SK-N-SH treated with all-trans-retinoic acid at 6 μM for 48 hours (cell line): ENCODE measurements at regions not wholly inside any gene's neighbourhood (a gene's known extent, or its start where the extent isn't known, plus 50 kb on each side); places are given as distances from the start of the nearest gene placed in this dataset.

Experiments used
- ATAC-seq: fragments of 200-7000 bp; cut with Tn5 transposase; 3 replicates; pipeline ENCODE4 v1.9.1; 2020; ENCODE audit warnings: mild to moderate bottlenecking, moderate library complexity
- CSDC2 ChIP-seq: fragments of 250-450 bp; sonication (Bioruptor Pico); IDR thresholded peaks from 2 replicates; pipeline ENCODE4 v1.5.0; 2020; ENCODE audit warnings: mild to moderate bottlenecking, moderate library complexity
- ESRRG ChIP-seq: fragments of 250-450 bp; sonication (Bioruptor Pico); IDR thresholded peaks from 2 replicates; pipeline ENCODE4 v1.6.1; 2021; ENCODE audit warnings: mild to moderate bottlenecking
- GLIS3 ChIP-seq: fragments of 250-450 bp; sonication (Bioruptor Pico); IDR thresholded peaks from 2 replicates; pipeline ENCODE4 v1.5.0; 2020; ENCODE audit warnings: mild to moderate bottlenecking, moderate library complexity
- OSR1 ChIP-seq: fragments of 250-450 bp; sonication (Bioruptor Pico); IDR thresholded peaks from 2 replicates; pipeline ENCODE4 v1.8.0; 2022; ENCODE audit warnings: moderate library complexity, mild to moderate bottlenecking, inconsistent platforms
- RARB ChIP-seq: fragments of 250-450 bp; sonication (Bioruptor Pico); IDR thresholded peaks from 2 replicates; pipeline ENCODE4 v1.8.0; 2021; ENCODE audit warnings: mild to moderate bottlenecking, moderate library complexity
- TCF4 ChIP-seq: fragments of 250-450 bp; sonication (Bioruptor Pico); IDR thresholded peaks from 2 replicates; pipeline ENCODE4 v1.8.0; 2021; ENCODE audit warnings: mild to moderate bottlenecking, moderate library complexity, borderline replicate concordance
- TOX ChIP-seq: fragments of 250-450 bp; sonication (Bioruptor Pico); IDR thresholded peaks from 2 replicates; pipeline ENCODE4 v1.8.0; 2021; ENCODE audit warnings: mild to moderate bottlenecking, moderate library complexity, borderline replicate concordance
- TSHZ2 ChIP-seq: fragments of 250-450 bp; sonication (Bioruptor Pico); IDR thresholded peaks from 2 replicates; pipeline ENCODE4 v1.5.0; 2020; ENCODE audit warnings: mild to moderate bottlenecking, moderate library complexity
- ZC3H10 ChIP-seq: fragments of 250-450 bp; sonication (Bioruptor Pico); IDR thresholded peaks from 2 replicates; pipeline ENCODE4 v1.5.1; 2021; ENCODE audit warnings: mild to moderate bottlenecking, moderate library complexity
- ZFP3 ChIP-seq: fragments of 250-450 bp; sonication (Bioruptor Pico); IDR thresholded peaks from 2 replicates; pipeline ENCODE4 v1.5.0; 2020; ENCODE audit warnings: mild to moderate bottlenecking, moderate library complexity
- ZFP30 ChIP-seq: fragments of 450-650 bp; formaldehyde crosslinking; IDR thresholded peaks from 2 replicates; pipeline ENCODE4 v1.5.0; 2022; ENCODE audit warnings: mild to moderate bottlenecking, moderate library complexity
- ZNF565 ChIP-seq: fragments of 450-650 bp; formaldehyde crosslinking; conservative IDR thresholded peaks from 2 replicates; pipeline ENCODE4 v1.5.0; 2020; ENCODE audit warnings: low read depth, mild to moderate bottlenecking, moderate library complexity
- ZNF70 ChIP-seq: fragments of 450-650 bp; formaldehyde crosslinking; IDR thresholded peaks from 2 replicates; pipeline ENCODE4 v1.5.0; 2020; ENCODE audit warnings: mild to moderate bottlenecking, moderate library complexity
- ZNF8 ChIP-seq: fragments of 450-650 bp; formaldehyde crosslinking; IDR thresholded peaks from 2 replicates; pipeline ENCODE4 v1.5.0; 2020; ENCODE audit warnings: mild to moderate bottlenecking, moderate library complexity
- TF ChIP-seq, protein P1 (sequence below): fragments of 250-450 bp; sonication (Bioruptor Pico); IDR thresholded peaks from 2 replicates; pipeline ENCODE4 v1.5.1; 2021; ENCODE audit warnings: mild to moderate bottlenecking, moderate library complexity
- TF ChIP-seq, protein P2 (sequence below): fragments of 250-450 bp; sonication (Bioruptor Pico); IDR thresholded peaks from 2 replicates; pipeline ENCODE4 v1.5.1; 2020; ENCODE audit warnings: low read depth, mild to moderate bottlenecking, moderate library complexity
- TF ChIP-seq, protein P3 (sequence below): fragments of 250-450 bp; sonication (Bioruptor Pico); IDR thresholded peaks from 2 replicates; pipeline ENCODE4 v1.8.0; 2021; ENCODE audit warnings: low read depth, mild to moderate bottlenecking, moderate library complexity, borderline replicate concordance

DNA sequence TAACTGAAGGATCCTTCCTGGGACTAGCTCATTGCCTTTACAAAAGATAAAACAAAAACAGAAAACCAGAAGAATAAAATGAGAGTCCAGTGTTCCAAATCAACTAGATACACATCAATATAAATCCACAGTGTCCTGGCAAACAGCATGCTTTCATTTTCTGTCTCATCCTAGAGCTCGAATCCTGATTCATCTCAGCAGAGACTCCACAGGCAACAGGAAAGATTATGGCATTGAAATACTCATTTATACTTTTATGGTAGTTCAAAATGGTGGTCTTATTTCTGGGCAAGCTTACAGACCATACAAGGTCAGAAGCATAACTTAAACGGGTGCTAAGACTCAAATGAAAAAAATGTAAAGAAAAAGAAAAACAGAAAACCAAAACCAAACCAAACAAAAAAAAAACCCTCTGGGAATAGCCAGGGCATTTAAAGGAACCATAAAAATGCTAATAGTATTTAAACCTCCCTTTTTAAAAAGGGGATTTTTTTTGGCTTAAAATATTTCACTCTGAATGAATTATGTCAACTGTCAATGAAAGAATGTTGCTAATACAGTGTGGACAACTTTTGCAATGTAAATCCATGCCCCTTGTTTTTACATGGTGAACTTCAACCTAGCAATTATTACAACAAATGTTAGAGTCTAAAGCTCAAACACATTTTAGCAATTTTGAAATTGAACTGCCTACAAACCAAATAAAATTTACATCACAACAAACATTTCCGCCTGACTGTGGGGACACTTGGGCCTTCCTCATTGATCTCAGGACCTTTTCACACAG lies 57.9 kb downstream of the GPR101 start:
- ATAC-seq: no peak
- TF ChIP-seq ZNF70: no peak
- TF ChIP-seq ZNF565 (CRISPR knock-in tag): no peak
- no peak for TF ChIP-seq TOX (CRISPR knock-in tag)
- TF ChIP-seq, protein P1, sequence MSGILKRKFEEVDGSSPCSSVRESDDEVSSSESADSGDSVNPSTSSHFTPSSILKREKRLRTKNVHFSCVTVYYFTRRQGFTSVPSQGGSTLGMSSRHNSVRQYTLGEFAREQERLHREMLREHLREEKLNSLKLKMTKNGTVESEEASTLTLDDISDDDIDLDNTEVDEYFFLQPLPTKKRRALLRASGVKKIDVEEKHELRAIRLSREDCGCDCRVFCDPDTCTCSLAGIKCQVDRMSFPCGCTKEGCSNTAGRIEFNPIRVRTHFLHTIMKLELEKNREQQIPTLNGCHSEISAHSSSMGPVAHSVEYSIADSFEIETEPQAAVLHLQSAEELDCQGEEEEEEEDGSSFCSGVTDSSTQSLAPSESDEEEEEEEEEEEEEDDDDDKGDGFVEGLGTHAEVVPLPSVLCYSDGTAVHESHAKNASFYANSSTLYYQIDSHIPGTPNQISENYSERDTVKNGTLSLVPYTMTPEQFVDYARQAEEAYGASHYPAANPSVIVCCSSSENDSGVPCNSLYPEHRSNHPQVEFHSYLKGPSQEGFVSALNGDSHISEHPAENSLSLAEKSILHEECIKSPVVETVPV: no peak
- no peak for TF ChIP-seq GLIS3 (CRISPR knock-in tag)
- no peak for TF ChIP-seq OSR1 (CRISPR knock-in tag)
- no peak for TF ChIP-seq CSDC2
- no peak for TF ChIP-seq TCF4 (CRISPR knock-in tag)

DNA sequence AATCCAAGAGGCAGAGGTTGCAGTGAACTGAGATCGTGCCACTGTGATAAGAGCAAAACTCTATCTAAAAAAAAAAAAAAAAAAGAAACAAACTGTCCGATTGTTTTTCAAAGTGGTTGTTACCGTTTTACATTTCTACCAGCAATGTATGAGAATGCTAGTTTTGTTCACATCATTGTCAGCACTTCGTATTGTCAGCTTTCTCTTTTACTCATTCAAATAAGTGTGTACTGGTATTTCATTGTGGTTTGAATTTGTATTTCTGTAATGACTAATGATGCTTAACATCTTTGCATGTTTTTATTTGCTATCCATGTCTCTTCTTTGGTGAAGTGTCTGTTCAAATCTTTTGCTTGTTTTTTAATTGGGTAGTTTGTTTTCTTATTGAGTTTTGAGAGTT lies 65.8 kb downstream of the GPR101 start:
- no peak for ATAC-seq
- TF ChIP-seq ZNF8 (CRISPR knock-in tag) (no peak), TOX (CRISPR knock-in tag) (no peak), ZNF565 (CRISPR knock-in tag) (no peak), OSR1 (CRISPR knock-in tag) (no peak), GLIS3 (CRISPR knock-in tag) (no peak), ESRRG (CRISPR knock-in tag) (no peak), CSDC2 (no peak), ZFP3 (CRISPR knock-in tag) (no peak), TCF4 (CRISPR knock-in tag) (no peak), RARB (CRISPR knock-in tag) (no peak)
- TF ChIP-seq, protein P2, sequence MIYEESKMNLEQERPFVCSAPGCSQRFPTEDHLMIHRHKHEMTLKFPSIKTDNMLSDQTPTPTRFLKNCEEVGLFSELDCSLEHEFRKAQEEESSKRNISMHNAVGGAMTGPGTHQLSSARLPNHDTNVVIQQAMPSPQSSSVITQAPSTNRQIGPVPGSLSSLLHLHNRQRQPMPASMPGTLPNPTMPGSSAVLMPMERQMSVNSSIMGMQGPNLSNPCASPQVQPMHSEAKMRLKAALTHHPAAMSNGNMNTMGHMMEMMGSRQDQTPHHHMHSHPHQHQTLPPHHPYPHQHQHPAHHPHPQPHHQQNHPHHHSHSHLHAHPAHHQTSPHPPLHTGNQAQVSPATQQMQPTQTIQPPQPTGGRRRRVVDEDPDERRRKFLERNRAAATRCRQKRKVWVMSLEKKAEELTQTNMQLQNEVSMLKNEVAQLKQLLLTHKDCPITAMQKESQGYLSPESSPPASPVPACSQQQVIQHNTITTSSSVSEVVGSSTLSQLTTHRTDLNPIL (CRISPR knock-in tag): no peak
- TF ChIP-seq, protein P1: no peak

DNA sequence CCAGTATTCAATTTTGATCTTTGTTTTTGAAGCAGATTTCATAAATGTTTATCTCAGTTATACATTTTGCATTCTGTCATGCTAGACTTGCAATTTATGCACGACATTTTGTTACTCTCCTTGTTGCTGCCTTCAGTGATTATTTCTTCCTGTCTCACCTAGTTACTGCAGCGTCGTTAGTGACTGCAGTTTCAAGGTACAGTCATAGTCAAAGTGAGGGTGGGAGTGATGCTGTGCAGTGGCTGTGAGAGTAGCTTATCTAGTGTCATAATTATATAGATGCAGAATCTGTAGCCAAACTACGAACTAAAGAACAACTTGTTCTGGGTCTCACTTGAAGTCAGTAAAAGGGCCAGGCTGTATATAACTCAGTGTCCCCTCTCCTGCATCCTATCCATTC lies 69.8 kb downstream of the GPR101 start:
- TF ChIP-seq, protein P3, sequence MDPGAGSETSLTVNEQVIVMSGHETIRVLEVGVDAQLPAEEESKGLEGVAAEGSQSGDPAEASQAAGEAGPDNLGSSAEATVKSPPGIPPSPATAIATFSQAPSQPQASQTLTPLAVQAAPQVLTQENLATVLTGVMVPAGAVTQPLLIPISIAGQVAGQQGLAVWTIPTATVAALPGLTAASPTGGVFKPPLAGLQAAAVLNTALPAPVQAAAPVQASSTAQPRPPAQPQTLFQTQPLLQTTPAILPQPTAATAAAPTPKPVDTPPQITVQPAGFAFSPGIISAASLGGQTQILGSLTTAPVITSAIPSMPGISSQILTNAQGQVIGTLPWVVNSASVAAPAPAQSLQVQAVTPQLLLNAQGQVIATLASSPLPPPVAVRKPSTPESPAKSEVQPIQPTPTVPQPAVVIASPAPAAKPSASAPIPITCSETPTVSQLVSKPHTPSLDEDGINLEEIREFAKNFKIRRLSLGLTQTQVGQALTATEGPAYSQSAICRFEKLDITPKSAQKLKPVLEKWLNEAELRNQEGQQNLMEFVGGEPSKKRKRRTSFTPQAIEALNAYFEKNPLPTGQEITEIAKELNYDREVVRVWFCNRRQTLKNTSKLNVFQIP: no peak
- no peak for TF ChIP-seq ZFP3 (CRISPR knock-in tag)
- no peak for TF ChIP-seq ZNF8 (CRISPR knock-in tag)
- no peak for TF ChIP-seq ZC3H10 (CRISPR knock-in tag)
- no peak for TF ChIP-seq RARB (CRISPR knock-in tag)
- no peak for TF ChIP-seq TSHZ2 (CRISPR knock-in tag)
- TF ChIP-seq, protein P2 (CRISPR knock-in tag): no peak
- TF ChIP-seq TCF4 (CRISPR knock-in tag): no peak
- no peak for TF ChIP-seq GLIS3 (CRISPR knock-in tag)
- TF ChIP-seq TOX (CRISPR knock-in tag): no peak
- TF ChIP-seq ZFP30 (CRISPR knock-in tag): no peak
- ATAC-seq: no peak
